GM23248 (cell line): ENCODE measurements at regions not wholly inside any gene's neighbourhood (a gene's known extent, or its start where the extent isn't known, plus 50 kb on each side); places are given as distances from the start of the nearest gene placed in this dataset.

Source experiments
- EZH2 ChIP-seq: fragments of 200-600 bp; sonication (generic); IDR thresholded peaks from 2 replicates; pipeline ENCODE4 v1.6.1; 2018; ENCODE audit warnings: antibody characterized with exemption, mild to moderate bottlenecking; ENCODE audit not compliant: insufficient read depth, poor library complexity, severe bottlenecking
- EZH2phosphoT487 ChIP-seq: fragments of 200-600 bp; sonication (generic); IDR thresholded peaks from 2 replicates; pipeline ENCODE4 v1.6.1; 2018; ENCODE audit warnings: antibody characterized with exemption, moderate library complexity, mild to moderate bottlenecking, low read depth; ENCODE audit not compliant: insufficient read depth

- TF ChIP-seq EZH2 (no peak), EZH2phosphoT487 (no peak)
These were observed 110.2 kb upstream of the ZNF184 start for GRCh38 chr6:27582928-27583725.
